ENCODE measurements at regions not wholly inside any gene's neighbourhood (a gene's known extent, or its start where the extent isn't known, plus 50 kb on each side); places are given as distances from the start of the nearest gene placed in this dataset.

GRCh38 chr16:64434526-64435069 lies 687.3 kb downstream of the CDH11 start:
- TF ChIP-seq CTCF (IDR thresholded peaks at IDR 0.05; ENCODE audit: low read length) (no peak), EZH2 (optimal IDR thresholded peaks at IDR 0.05; ENCODE audit: low read depth, low read length) (no peak), EZH2phosphoT487 (IDR thresholded peaks at IDR 0.05; ENCODE audit: low read length) (no peak)
